ENCODE measurements at regions not wholly inside any gene's neighbourhood (a gene's known extent, or its start where the extent isn't known, plus 50 kb on each side); places are given as distances from the start of the nearest gene placed in this dataset.

DNA sequence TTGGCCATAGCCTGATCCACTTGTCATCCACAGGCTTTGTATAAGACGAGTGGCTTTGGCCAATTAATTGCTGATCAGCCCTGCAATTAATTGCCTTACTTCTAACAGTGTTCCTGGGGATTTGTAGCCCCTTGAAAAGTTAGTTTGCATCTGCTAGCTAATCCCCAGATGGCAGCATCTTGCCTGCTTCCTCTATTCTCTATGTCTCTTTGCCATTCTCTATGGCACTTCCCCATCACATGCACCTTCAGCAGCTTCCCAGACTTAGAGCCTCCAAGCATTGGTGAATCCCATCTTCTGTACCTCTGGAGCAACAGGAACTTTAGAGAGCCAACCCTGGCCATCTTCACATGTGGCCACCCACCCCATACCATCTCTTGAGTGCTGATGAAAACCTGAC, 197.0 kb upstream of the DMAC1 start:
- no peak for DNase-seq (ENCODE audit: low read depth in 4 of 4, low spot score in 3 of 4)

DNA sequence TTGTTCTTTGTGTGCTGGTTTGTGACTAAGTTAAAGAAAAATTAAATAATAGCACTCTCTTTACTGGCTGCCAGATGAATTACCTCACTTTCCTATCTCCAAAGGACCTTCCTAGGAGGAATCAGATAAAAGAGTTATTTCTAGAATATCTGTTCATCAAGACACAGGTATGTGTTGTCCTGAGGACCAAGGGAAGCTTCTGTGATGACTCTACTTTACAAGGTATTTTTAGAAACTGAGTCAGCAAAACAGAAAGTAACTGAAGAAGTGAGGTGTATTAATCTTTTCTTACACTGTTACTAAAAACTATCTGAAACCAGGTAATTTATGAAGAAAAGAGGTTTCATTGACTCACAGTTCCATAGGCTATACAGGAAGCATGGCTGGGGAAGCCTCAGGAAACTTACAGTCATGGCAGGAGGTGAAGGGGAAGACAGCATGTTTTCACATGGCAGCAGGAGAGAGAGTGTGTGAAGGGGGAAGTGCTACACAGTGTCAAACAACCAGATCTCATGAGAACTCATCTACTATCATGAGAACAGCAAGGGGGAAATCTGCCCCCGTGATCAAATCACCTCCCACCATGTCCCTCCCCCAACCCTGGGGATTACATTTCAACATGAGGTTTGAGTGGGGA, 189.2 kb upstream of the DMAC1 start:
- no peak for DNase-seq (ENCODE audit: low read depth in 4 of 4, low spot score in 3 of 4)

GRCh38 chr9:7984692-7985091, 185.1 kb upstream of the DMAC1 start:
- no peak for DNase-seq (ENCODE audit: low read depth in 4 of 4, low spot score in 3 of 4)

- no peak for DNase-seq (ENCODE audit: low read depth in 4 of 4, low spot score in 3 of 4)
These were observed 184.6 kb upstream of the DMAC1 start for GRCh38 chr9:7984203-7984602.

- DNase-seq (ENCODE audit: low read depth in 4 of 4, low spot score in 3 of 4): no peak
These were observed 183.9 kb upstream of the DMAC1 start for GRCh38 chr9:7983490-7983889.

DNA sequence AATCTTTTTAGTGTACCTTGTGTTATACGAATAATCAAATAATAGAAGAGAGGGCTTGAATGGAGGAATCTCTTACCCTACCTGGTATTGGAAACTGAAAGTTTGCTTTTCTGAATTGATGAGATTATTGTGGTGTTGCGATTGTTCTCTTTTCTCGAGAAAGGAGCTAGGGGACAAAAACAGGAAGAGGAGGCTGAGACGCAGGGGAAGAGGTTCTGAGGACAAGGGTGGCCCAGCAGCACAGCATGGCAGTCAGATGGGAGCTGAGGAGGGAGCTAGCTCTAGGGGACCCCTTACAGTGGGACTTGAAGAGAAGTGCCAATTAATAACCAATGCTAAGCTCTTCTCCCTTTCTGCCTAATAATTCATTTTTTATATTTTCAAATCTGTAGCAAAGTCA, 183.3 kb upstream of the DMAC1 start:
- no peak for DNase-seq (ENCODE audit: low read depth in 4 of 4, low spot score in 3 of 4)

GRCh38 chr9:7980691-7981289, 181.2 kb upstream of the DMAC1 start:
- DNase-seq (ENCODE audit: low read depth in 4 of 4, low spot score in 3 of 4): no peak

GRCh38 chr9:7980041-7980440, 180.5 kb upstream of the DMAC1 start:
- no peak for DNase-seq (ENCODE audit: low read depth in 4 of 4, low spot score in 3 of 4)

DNA sequence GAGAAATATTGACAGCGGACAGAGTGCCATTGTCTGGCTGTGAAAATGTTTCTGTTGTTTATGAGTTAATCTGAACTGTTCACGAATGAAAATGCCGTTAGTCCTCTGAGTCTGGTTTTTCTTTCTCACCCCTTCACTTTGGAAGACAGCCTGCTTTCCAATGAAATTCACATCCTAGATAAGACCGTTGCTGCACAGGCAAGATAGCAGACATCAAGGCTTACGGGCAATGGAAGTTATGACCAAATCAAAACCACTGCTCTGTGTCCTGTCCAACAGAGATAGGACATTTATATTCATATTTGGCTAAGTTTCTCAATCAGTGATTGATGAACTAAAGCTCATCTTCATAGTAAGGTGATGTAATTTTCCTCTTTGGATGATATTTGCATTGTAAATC, 180.0 kb upstream of the DMAC1 start:
- DNase-seq (ENCODE audit: low read depth in 4 of 4, low spot score in 3 of 4): no peak

DNA sequence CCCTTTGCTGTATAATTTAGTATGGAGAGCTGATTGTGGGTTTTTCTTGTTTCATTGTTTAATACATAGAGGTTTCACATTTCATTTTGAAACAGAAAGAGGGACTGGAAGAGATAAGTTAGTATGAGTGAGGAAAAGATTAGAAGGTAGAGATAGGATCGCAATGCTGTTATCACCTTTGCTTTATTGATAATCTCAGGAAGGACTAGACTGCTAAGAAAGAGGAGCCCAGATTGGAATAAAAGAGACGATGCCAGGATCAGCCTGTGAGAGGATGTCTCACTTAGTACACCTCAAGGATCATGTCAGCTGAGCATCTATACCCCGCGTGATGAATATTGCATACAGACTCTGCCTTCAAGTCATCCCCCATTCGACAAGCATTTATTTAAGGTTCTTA, 178.0 kb upstream of the DMAC1 start:
- DNase-seq (ENCODE audit: low read depth in 4 of 4, low spot score in 3 of 4): no peak

- DNase-seq (ENCODE audit: low read depth in 4 of 4, low spot score in 3 of 4): no peak
These were observed 177.3 kb upstream of the DMAC1 start for GRCh38 chr9:7976856-7977255.

DNA sequence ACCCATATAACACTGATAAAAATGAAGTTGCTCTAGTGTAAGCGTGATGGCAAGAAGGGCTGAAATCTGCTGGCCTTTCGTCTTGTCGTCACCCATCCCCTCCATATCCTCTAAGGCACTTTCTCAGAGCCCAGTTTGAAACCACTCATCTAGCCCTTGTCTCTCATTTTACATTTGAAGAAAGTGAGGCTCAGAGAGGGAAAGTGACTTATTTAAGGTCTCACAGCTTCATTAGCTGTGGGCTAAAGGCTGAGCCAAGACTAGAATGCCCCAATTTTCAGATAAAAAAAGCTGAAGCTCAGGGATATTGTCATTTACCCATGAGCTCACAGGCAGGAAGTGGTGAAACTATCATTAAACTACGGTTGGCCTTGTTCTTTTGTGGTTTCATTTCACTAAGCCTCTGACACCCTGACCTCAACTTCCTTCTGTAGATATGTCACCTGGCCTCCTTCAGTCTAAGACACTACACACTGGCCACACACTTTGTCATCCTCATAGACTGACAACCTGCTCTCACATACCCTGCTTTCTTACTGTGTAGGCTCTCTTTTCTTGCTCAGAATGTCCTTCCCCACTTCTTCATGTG, 176.7 kb upstream of the DMAC1 start:
- no peak for DNase-seq (ENCODE audit: low read depth in 4 of 4, low spot score in 3 of 4)

DNA sequence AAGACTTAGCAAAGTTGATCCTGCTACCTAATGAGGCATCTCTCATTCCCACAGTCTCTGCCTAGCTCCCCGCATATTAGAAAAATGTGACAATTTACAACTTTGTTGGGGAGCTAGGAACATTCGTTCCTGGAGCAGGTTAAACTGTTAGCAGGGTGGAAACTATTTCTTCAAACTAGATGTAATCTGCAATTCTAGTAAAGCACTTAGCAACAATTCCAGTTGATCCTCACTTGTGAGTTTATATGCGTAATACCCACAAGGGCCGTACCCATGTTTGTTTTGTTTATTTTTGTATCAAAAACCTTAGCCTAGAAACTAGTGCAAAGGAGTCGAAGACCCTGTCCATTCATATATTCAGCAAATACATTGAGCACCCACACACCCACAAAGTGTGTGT, 175.8 kb upstream of the DMAC1 start:
- no peak for DNase-seq (ENCODE audit: low read depth in 4 of 4, low spot score in 3 of 4)

DNA sequence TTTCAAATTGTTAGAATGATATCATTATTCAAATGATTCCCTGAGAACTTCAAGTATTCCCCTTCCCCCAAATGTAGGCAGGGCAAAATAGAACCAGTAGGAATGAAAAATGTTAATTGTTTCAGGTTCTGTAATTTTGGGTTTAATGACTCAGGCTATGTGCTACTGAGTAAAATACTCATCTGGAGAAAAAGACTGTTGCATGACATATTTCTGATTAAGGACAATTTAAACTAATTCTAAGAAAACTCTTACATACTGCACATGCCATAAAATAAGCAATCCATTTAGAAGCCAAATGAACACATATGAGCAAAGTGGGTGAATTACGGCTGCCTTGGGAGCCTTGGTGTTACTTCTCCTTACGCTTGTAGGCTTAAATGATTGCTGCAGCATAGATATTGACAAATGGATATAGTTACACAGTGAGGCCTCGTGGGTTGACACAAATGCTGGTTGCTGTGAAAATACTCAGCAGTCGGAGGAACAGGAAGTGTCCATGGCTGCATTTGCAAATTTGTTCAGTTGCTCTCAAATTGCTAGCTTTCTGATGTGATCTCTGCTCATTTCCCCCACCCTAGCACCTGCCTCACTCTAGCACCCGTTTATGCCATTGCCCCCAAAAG, 174.9 kb upstream of the DMAC1 start:
- DNase-seq (ENCODE audit: low read depth in 4 of 4, low spot score in 3 of 4): no peak

- DNase-seq (ENCODE audit: low read depth in 4 of 4, low spot score in 3 of 4): no peak
These were observed 173.5 kb upstream of the DMAC1 start for GRCh38 chr9:7973123-7973522.

DNA sequence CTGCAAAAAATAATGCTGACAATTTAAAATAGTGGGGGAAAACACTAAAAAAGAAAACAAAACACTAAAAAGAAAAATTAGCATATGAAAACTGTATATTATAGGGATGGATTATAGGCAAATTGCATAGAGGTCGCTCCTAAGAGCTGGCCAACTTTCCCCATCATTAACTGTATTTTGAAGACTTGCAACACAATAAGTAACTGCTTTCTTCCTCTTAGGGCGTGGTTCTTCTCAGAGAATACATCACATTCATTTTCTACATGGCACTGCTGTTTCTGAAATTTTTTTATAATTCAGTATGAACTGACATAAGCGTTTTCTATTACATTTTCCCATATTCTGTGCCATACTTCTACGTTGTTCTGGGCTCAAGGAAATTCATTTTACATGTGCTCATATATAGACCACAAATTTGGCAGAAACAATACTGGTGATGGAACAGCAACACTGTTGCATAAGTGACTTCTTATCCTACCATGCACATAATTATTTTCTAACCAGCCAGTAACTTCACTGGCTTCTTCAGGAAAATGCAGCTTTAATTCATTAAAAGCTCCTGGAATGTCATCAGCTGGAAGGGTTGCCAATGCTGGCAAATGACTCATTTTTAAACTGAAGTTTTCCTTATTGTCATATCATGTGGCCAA, 171.2 kb upstream of the DMAC1 start:
- DNase-seq (ENCODE audit: low read depth in 4 of 4, low spot score in 3 of 4): no peak

GRCh38 chr9:7968687-7969086, 169.1 kb upstream of the DMAC1 start:
- DNase-seq (ENCODE audit: low read depth in 4 of 4, low spot score in 3 of 4): no peak

- no peak for DNase-seq (ENCODE audit: low read depth in 4 of 4, low spot score in 3 of 4)
These were observed 168.3 kb upstream of the DMAC1 start for GRCh38 chr9:7967851-7968250.

DNA sequence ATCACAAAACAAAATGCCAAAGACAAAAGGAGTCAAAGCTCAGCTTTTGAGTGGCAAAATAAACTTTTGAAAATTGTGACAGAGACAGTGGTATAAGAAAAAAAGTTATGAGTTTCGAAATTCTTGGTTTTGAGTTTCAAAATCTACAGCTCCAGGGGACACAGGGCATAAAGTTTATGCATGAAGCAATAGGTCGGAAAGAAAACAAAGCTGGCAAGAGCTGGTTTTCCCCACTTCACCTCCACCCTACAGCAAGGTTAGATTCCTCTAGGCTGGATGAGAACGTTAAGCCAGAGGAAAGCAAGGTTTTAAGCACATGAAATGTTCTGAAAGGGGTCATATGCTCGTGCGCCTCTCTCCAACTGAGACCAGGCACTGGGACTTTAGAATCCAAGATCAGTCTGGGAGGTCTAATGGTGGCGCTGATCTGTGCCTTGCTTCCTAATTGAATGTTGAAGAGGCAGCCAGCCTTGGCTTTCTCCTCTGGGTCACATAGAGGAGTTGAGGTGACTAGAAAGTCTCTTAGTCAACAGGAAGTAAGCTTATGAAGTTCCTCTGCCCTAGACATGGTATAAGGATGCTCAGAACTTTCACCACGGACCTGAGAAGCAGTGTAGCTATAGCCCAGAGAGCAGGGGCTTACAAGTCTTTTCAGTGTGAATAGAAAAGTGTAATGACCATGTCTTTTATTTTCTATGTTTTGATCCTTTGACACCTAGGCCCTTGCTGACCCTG, 167.7 kb upstream of the DMAC1 start:
- DNase-seq (ENCODE audit: low read depth in 4 of 4, low spot score in 3 of 4): no peak

- DNase-seq (ENCODE audit: low read depth in 4 of 4, low spot score in 3 of 4): no peak
These were observed 165.5 kb upstream of the DMAC1 start for GRCh38 chr9:7965063-7965462.

DNA sequence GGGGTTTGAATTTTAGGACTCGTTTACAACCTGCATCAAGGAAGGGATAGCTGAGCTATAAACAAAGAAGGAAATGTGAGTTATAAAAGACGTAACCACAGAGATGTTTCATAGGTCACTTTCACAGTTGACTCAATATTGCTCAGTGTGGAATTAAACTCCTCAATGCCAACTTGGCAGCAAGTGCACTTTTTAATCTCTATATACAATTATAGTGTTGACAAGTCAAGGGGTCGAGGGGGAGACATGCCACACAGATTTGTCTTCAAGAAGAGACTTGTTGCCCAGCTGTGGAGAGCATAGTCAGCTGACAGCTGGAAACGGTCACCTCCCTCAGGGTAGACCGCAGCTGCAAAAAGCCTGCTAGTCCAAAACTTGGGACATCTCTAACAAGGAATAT, 163.4 kb upstream of the DMAC1 start:
- no peak for DNase-seq (ENCODE audit: low read depth in 4 of 4, low spot score in 3 of 4)

Measured in left renal pelvis (tissue), 4 donors.